IMR-90 (cell line): ENCODE measurements at regions not wholly inside any gene's neighbourhood (a gene's known extent, or its start where the extent isn't known, plus 50 kb on each side); places are given as distances from the start of the nearest gene placed in this dataset.
"Not testable (repeated sequence)": the region's sequence is repeated elsewhere in the genome, so short reads cannot be mapped to it uniquely, and the experiment has no call there.

Source experiments
- ATAC-seq: fragments of 200-7000 bp; cut with Tn5 transposase; 2 replicates; pipeline ENCODE4 v1.9.1; 2020; ENCODE audit warnings: low read depth, mild to moderate bottlenecking, moderate library complexity
- BruUV-seq: library from RNA; stranded (reverse); fragments of 400-500 nt; replicated peaks from 2 replicates; lab custom pipeline; 2021; lab: Mats Ljungman, UMichigan
- CTCF ChIA-PET: fragments of 300-600 bp; formaldehyde crosslinking; extraction: SDS; loops from one replicate; lab custom pipeline; 2021; ENCODE audit warnings: antibody characterized with exemption; lab: Yijun Ruan, JAX
- POLR2A ChIA-PET: fragments of 300-600 bp; sonication (Branson Sonifier 250); formaldehyde crosslinking; loops from one replicate; lab custom pipeline; 2022; ENCODE audit warnings: antibody characterized with exemption; ENCODE audit not compliant: unreplicated experiment; lab: Charles Lee
- DNase-seq: peaks from one replicate; pipeline ENCODE4 v3.0.0; 2013
- H2AFZ ChIP-seq: replicated peaks from 2 replicates; pipeline ENCODE3; 2013; ENCODE audit warnings: low read length, mild to moderate bottlenecking; ENCODE audit not compliant: poor library complexity
- H2AK5ac ChIP-seq: 2 replicates; pipeline ENCODE4 v1.6.1; 2013; ENCODE audit warnings: low read depth, low read length, inconsistent platforms
- H2AK9ac ChIP-seq: replicated peaks from 2 replicates; pipeline ENCODE3; 2013; ENCODE audit warnings: mild to moderate bottlenecking, low read depth, low read length, moderate library complexity; ENCODE audit not compliant: poor library complexity
- H2BK120ac ChIP-seq: 2 replicates; pipeline ENCODE4 v1.6.1; 2013; ENCODE audit warnings: low read depth, low read length, inconsistent platforms
- H2BK15ac ChIP-seq: 3 replicates; pipeline ENCODE4 v1.6.1; 2013; ENCODE audit warnings: low read depth, low read length, inconsistent platforms
- H2BK20ac ChIP-seq: 2 replicates; pipeline ENCODE4 v1.6.1; 2013; ENCODE audit warnings: low read depth, mild to moderate bottlenecking, inconsistent platforms, low read length, moderate library complexity
- H2BK5ac ChIP-seq: 2 replicates; pipeline ENCODE4 v1.6.1; 2013; ENCODE audit warnings: mild to moderate bottlenecking, low read depth, low read length, inconsistent platforms; ENCODE audit not compliant: poor library complexity, severe bottlenecking
- H3K14ac ChIP-seq: replicated peaks from 2 replicates; pipeline ENCODE4 v1.6.1; 2013; ENCODE audit warnings: low read depth, low read length, inconsistent platforms
- H3K18ac ChIP-seq: 2 replicates; pipeline ENCODE4 v1.6.1; 2013; ENCODE audit warnings: low read depth, low read length, control low read depth
- H3K23ac ChIP-seq: 2 replicates; pipeline ENCODE4 v1.6.1; 2013; ENCODE audit warnings: low read depth, low read length, inconsistent platforms
- H3K27ac ChIP-seq: 2 replicates; pipeline ENCODE4 v1.5.1; 2013; ENCODE audit warnings: mild to moderate bottlenecking, control low read depth, low read length; ENCODE audit not compliant: insufficient read depth
- H3K27me3 ChIP-seq: 2 replicates; pipeline ENCODE4 v1.6.1; 2013; ENCODE audit warnings: low read length; ENCODE audit not compliant: control insufficient read depth, insufficient read depth
- H3K36me3 ChIP-seq: 2 replicates; pipeline ENCODE4 v1.6.1; 2013; ENCODE audit warnings: low read length, mixed read lengths; ENCODE audit not compliant: control insufficient read depth, insufficient read depth
- H3K4ac ChIP-seq: 2 replicates; pipeline ENCODE4 v1.6.1; 2013; ENCODE audit warnings: low read depth, low read length, inconsistent platforms
- H3K4me1 ChIP-seq: 2 replicates; pipeline ENCODE4 v1.6.1; 2013; ENCODE audit warnings: low read length, mixed read lengths; ENCODE audit not compliant: control insufficient read depth, insufficient read depth
- H3K4me2 ChIP-seq: 2 replicates; pipeline ENCODE4 v1.6.1; 2013; ENCODE audit warnings: low read depth, mild to moderate bottlenecking, control low read depth, low read length, moderate library complexity
- H3K4me3 ChIP-seq: 2 replicates; pipeline ENCODE4 v1.5.1; 2013; ENCODE audit warnings: low read depth, mild to moderate bottlenecking, control low read depth, low read length, moderate library complexity; ENCODE audit not compliant: insufficient read depth
- H3K56ac ChIP-seq: 2 replicates; pipeline ENCODE4 v1.6.1; 2013; ENCODE audit warnings: low read length, inconsistent platforms; ENCODE audit not compliant: insufficient read depth; ENCODE audit errors: extremely low read depth
- H3K79me1 ChIP-seq, 2 experiments: 2 replicates each; pipeline ENCODE4 v1.6.1; 2013; ENCODE audit warnings: low read length in 2 of 2, inconsistent platforms in 1 of 2, low read depth in 1 of 2
- H3K9ac ChIP-seq: 2 replicates; pipeline ENCODE4 v1.6.1; 2013; ENCODE audit warnings: low read depth, low read length, control low read depth
- H3K9me1 ChIP-seq: 2 replicates; pipeline ENCODE4 v1.6.1; 2013; ENCODE audit warnings: low read length, inconsistent platforms; ENCODE audit not compliant: insufficient read depth
- H3K9me3 ChIP-seq: 2 replicates; pipeline ENCODE4 v1.6.1; 2013; ENCODE audit warnings: low read length; ENCODE audit not compliant: control insufficient read depth, insufficient read depth
- H4K20me1 ChIP-seq: 2 replicates; pipeline ENCODE4 v1.6.1; 2013; ENCODE audit warnings: low read length, inconsistent platforms; ENCODE audit not compliant: insufficient read depth
- H4K5ac ChIP-seq: 2 replicates; pipeline ENCODE4 v1.6.1; 2013; ENCODE audit warnings: mild to moderate bottlenecking, low read depth, low read length, control low read depth
- H4K8ac ChIP-seq, 2 experiments: 2 replicates each; pipeline ENCODE4 v1.6.1; 2013; ENCODE audit warnings: low read depth in 2 of 2, low read length in 2 of 2, control low read depth in 1 of 2, inconsistent platforms in 1 of 2
- H4K91ac ChIP-seq: 2 replicates; pipeline ENCODE4 v1.6.1; 2013; ENCODE audit warnings: low read depth, low read length, inconsistent platforms; ENCODE audit not compliant: insufficient read depth
- BHLHE40 ChIP-seq: fragments of 150-350 bp; IDR thresholded peaks from 2 replicates; pipeline ENCODE4 v1.6.1; 2016; ENCODE audit warnings: mild to moderate bottlenecking, low read depth, low read length
- MXI1 ChIP-seq: IDR thresholded peaks from 2 replicates; pipeline ENCODE4 v1.6.1; 2012; ENCODE audit warnings: low read depth, mild to moderate bottlenecking, low read length, moderate library complexity, borderline replicate concordance
- RAD21 ChIP-seq: IDR thresholded peaks from 2 replicates; pipeline ENCODE4 v1.6.1; 2012; ENCODE audit warnings: low read length, improper control_type of control experiment
- RCOR1 ChIP-seq: IDR thresholded peaks from 2 replicates; pipeline ENCODE4 v1.6.1; 2012; ENCODE audit warnings: mild to moderate bottlenecking, low read length, improper control_type of control experiment; ENCODE audit not compliant: insufficient replicate concordance
- SMC3 ChIP-seq: fragments of 150-350 bp; IDR thresholded peaks from 2 replicates; pipeline ENCODE4 v1.6.1; 2016; ENCODE audit warnings: low read depth, mild to moderate bottlenecking, antibody characterized with exemption, low read length, moderate library complexity
- WGBS, 2 experiments: methylation state at CpG; one replicate each; pipeline versions ENCODE4 v1.1.5 to v1.1.7; 2013; ENCODE audit warnings: missing lambda C conversion rate in 2 of 2; ENCODE audit not compliant: insufficient read length in 1 of 2; ENCODE audit errors: extremely low coverage in 2 of 2; 5-methylcytosine and 5-hydroxymethylcytosine counted together
- dilution Hi-C: fragments of 300-500 bp; cut with HindIII; formaldehyde crosslinking; loops from one replicate; pipeline ENCODE4 v1.14.3; 2018; ENCODE audit warnings: low sequenced_read_pairs; ENCODE audit not compliant: unreplicated experiment
- in situ Hi-C: fragments of 300-500 bp; cut with MboI; formaldehyde crosslinking; loops from 3 replicates; pipeline ENCODE4 v1.14.3; 2019; ENCODE audit warnings: low sequenced_read_pairs, inconsistent platforms, mixed read lengths
- intact Hi-C: fragments of 100-400 bp; cut with micrococcal nuclease; formaldehyde crosslinking; loops from 2 replicates; pipeline ENCODE4 v1.10.0; 2022

DNA sequence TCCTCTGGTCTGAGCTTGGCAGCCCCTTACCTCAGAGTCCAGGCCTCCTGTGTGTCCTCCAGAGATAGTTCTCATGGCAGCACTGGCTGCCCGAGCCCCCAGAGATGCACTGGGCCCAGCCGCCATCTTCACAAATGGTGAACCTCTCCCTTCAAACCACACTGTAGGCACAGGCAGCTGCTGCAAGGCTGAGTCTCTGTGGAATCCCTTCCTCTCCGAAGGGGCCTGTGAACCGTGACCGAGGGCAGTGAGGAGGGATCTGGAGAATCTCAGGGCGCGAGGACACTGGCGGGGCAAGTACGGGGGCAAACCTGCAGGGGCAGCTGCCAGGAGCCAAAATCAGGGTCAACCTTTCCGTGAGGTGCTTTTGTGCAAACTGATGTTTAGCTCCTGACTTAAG, 69.5 kb upstream of the CFAP46 start:
- Histone ChIP-seq H3K4me2 (no peak overlapping the region), H3K27ac (no peak overlapping the region), H2BK15ac (no peak overlapping the region), H3K9ac (no peak overlapping the region), H4K91ac (no peak overlapping the region), H2AK5ac (no peak overlapping the region), H3K4me3 (no peak overlapping the region), H3K79me1 (no peaks in the 10 kb centered on the region), H2BK120ac (no peak overlapping the region), H3K36me3 (no peaks in the 10 kb centered on the region), H4K8ac (no peak overlapping the region), H3K9me1 (no peaks in the 10 kb centered on the region), H3K27me3 (no peaks in the 10 kb centered on the region), H4K20me1 (no peaks in the 10 kb centered on the region), H2AK9ac (no peak overlapping the region), H3K4me1 (no peaks in the 10 kb centered on the region), H3K4ac (no peak overlapping the region), H3K14ac (no peak overlapping the region), H3K18ac (no peak overlapping the region), H3K56ac (no peak overlapping the region), H3K23ac (no peak overlapping the region), H3K9me3 (peaks cover 24% of the 10 kb centered on the region), H2BK5ac (no peak overlapping the region), H2BK20ac (no peak overlapping the region), H2AFZ (no peak overlapping the region), H4K5ac (no peak overlapping the region)
- ATAC-seq (no peak), DNase-seq (no peak)
- BruUV-seq, result no TSS peak
- no CpG with 5 or more reads among the region's 10 CpGs for whole genome bisulfite sequencing, 2 experiments
- TF ChIP-seq MXI1, result no peak
- no peak for TF ChIP-seq BHLHE40
- TF ChIP-seq RCOR1, result no peak
- no peak for TF ChIP-seq RAD21
- no peak for TF ChIP-seq SMC3
- intact Hi-C loops, result no loop called here
- ChIA-PET POLR2A (no interaction called here), CTCF (no interaction called here)
- in situ Hi-C loops, result no loop called here
- dilution Hi-C loops, result no loop called here

DNA sequence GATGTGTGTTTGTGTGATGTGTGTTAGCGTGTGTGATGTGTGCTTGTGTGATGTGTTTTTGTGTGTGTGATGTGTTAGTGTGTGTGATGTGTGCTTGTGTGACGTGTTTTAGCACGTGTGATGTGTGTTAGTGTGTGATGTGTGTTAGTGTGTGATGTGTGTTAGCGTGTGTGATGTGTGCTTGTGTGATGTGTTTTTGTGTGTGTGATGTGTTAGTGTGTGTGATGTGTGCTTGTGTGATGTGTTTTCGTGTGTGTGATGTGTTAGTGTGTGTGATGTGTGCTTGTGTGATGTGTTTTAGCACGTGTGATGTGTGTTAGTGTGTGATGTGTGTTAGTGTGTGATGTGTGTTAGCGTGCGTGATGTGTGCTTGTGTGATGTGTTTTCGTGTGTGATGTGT, 69.0 kb upstream of the CFAP46 start:
- dilution Hi-C loops, H2BK20ac ChIP-seq, H2AK9ac ChIP-seq, H3K27me3 ChIP-seq, CTCF ChIA-PET, H3K4me3 ChIP-seq, H2AK5ac ChIP-seq, H3K79me1 ChIP-seq, in situ Hi-C loops, H2BK120ac ChIP-seq, BruUV-seq, H3K9me1 ChIP-seq, H3K23ac ChIP-seq, H4K20me1 ChIP-seq, H2BK15ac ChIP-seq, H2AFZ ChIP-seq, H3K18ac ChIP-seq, H3K56ac ChIP-seq, H4K5ac ChIP-seq, DNase-seq, POLR2A ChIA-PET, H3K4ac ChIP-seq, H3K9ac ChIP-seq, intact Hi-C loops, H4K91ac ChIP-seq, H3K14ac ChIP-seq, H3K4me1 ChIP-seq, ATAC-seq, H4K8ac ChIP-seq, H3K27ac ChIP-seq, H3K4me2 ChIP-seq, H2BK5ac ChIP-seq, H3K36me3 ChIP-seq: not testable (repeated sequence)
- WGBS, 2 experiments, result 86 to 100% methylated on average over 2 to 5 of the region's 9 CpGs
- H3K9me3 ChIP-seq, result peaks cover 20% of the 10 kb centered on the region
